HFFc6 (cell line): ENCODE measurements at regions not wholly inside any gene's neighbourhood (a gene's known extent, or its start where the extent isn't known, plus 50 kb on each side); places are given as distances from the start of the nearest gene placed in this dataset.

ENCODE experiments used
- DNase-seq: peaks from one replicate; pipeline ENCODE4 v3.0.0-alpha.2; 2018
- H3K27ac Mint-ChIP-seq: 2 replicates; pipeline ENCODE4 v1.8.0; 2020; ENCODE audit warnings: mild to moderate bottlenecking, mixed read lengths
- H3K27me3 Mint-ChIP-seq: 2 replicates; pipeline ENCODE4 v1.8.0; 2021; ENCODE audit warnings: mild to moderate bottlenecking, moderate library complexity, mixed read lengths; ENCODE audit not compliant: insufficient read depth
- H3K36me3 Mint-ChIP-seq: 2 replicates; pipeline ENCODE4 v1.8.0; 2021; ENCODE audit warnings: low read depth, mixed read lengths
- H3K4me1 Mint-ChIP-seq: 2 replicates; pipeline ENCODE4 v1.8.0; 2020; ENCODE audit warnings: low read depth, mixed read lengths
- H3K4me3 Mint-ChIP-seq: 2 replicates; pipeline ENCODE4 v1.8.0; 2020; ENCODE audit warnings: mild to moderate bottlenecking, moderate library complexity, mixed read lengths
- H3K9me3 Mint-ChIP-seq: 2 replicates; pipeline ENCODE4 v1.8.0; 2020; ENCODE audit warnings: mild to moderate bottlenecking, mixed read lengths
- CTCF ChIP-seq: fragments of 200-600 bp; sonication (generic); IDR thresholded peaks from 2 replicates; pipeline ENCODE4 v1.5.0; 2021; ENCODE audit warnings: antibody characterized with exemption, mild to moderate bottlenecking

DNA sequence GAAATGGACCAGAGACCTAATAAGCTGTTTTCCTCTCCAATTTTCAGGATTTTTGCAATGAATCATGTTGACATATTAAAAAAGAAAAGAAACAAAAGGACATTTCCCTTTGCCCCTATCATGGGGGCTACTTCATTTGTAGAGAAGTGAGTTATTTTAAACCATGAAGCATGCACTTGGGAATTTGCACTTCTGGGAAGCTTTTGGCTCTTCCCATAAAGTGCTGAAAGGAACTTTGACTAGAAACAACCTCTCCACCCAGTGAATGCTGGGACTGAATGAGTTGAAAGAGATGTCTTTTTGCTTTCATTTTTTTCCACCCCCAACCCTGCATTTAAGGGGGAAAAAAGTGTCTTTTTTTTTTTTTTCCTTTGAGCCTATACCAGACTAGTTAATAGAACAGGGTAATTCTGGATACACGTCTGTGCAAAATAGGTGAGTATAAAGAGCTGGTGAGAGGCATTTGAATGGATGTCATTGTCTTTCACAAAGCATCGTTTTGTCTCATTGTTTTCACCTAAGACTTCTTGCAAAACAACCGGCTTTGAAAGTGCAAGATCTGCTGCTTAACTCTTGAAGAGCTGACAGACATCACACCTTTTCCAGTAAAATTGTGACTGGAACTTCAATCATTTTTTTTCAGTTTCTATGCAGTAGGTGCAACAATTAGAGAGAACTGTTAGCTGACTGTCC is 138.7 kb upstream of the BACH2 start:
- Mint-ChIP-seq H3K27me3 (no peaks in the 10 kb centered on the region), H3K4me3 (no peak overlapping the region), H3K36me3 (no peaks in the 10 kb centered on the region), H3K9me3 (no peaks in the 10 kb centered on the region), H3K4me1 (no peaks in the 10 kb centered on the region), H3K27ac (no peak overlapping the region)
- no peak for TF ChIP-seq CTCF
- no peak for DNase-seq

- no peak overlapping the region for H3K4me3 Mint-ChIP-seq
- DNase-seq = no peak
- H3K27me3 Mint-ChIP-seq = no peaks in the 10 kb centered on the region
- TF ChIP-seq CTCF = no peak
- H3K36me3 Mint-ChIP-seq = no peaks in the 10 kb centered on the region
- H3K9me3 Mint-ChIP-seq = peaks cover 5% of the 10 kb centered on the region; the same call in 1 of the 2 replicates
- H3K4me1 Mint-ChIP-seq = no peaks in the 10 kb centered on the region
- H3K27ac Mint-ChIP-seq = no peak overlapping the region
Observed at GRCh38 chr6:90434094-90434493, 137.5 kb upstream of the BACH2 start.

GRCh38 chr6:90432937-90433336 is 136.3 kb upstream of the BACH2 start:
- Mint-ChIP-seq H3K4me3 (no peak overlapping the region), H3K9me3 (peaks cover 5% of the 10 kb centered on the region; the same call in 1 of the 2 replicates)

DNA sequence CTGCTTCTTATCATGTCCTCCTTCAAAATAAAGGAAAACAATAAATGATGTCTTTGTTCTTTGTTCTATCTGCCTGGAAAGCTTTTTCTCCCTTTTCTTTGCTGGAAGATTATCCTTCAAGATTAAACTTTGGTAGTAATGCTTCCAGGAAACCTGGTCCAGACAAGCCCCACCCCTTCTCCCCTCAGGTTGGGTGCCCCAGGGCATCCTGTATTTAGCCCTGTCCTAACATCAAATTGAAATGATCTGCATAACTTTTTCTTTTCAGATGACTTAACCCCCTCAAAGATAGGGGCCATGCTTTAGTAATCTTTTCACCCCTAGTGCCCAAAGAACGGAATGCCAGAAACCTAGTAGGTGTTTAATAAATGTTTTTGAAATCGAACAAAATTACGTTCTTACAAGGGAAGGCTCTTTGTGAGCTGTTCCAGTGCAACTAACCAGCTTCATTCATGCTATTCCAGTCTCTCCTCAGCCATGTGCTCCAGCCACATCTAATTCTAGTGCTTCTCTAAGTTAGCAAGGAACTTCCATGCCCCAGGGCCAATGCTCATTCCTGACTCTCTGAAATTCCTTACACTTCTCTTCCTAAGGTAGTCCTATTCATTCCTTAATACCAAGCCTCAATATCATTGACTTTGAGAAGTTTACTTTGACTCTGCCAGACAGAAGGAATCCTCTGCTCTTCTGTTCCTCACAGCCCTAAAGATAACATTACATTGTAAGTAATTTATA is 135.6 kb upstream of the BACH2 start:
- Mint-ChIP-seq H3K9me3 (peaks cover 5% of the 10 kb centered on the region; the same call in 1 of the 2 replicates), H3K27me3 (no peaks in the 10 kb centered on the region), H3K36me3 (no peaks in the 10 kb centered on the region), H3K4me3 (no peak overlapping the region), H3K27ac (no peak overlapping the region), H3K4me1 (no peaks in the 10 kb centered on the region)
- DNase-seq = no peak
- TF ChIP-seq CTCF = no peak

More at GRCh38 chr6:90432937-90433336, 136.3 kb upstream of the BACH2 start:
- no peaks in the 10 kb centered on the region for H3K4me1 Mint-ChIP-seq
- TF ChIP-seq CTCF = no peak
- no peaks in the 10 kb centered on the region for H3K27me3 Mint-ChIP-seq
- H3K36me3 Mint-ChIP-seq = no peaks in the 10 kb centered on the region
- DNase-seq = no peak
- no peak overlapping the region for H3K27ac Mint-ChIP-seq

DNA sequence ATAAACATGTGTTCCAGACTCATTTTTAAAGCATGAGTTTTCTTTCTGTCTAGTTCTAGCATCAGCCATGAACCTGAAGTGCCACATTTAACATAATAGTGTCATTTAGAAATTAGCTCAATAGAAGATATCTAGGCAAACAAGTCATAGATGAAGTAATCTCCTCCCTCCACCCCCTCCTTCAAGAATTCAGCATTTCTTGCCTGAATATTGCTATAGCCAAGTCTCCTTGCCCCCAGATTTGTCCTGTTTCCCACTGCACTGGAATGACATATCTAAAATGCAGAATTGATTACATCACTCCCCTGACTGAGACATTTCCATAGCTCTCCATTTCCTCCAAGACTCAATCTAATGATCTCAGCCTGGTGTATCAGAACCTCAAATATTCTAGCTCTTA is 134.9 kb upstream of the BACH2 start:
- DNase-seq = no peak
- H3K27ac Mint-ChIP-seq = no peak overlapping the region
- no peaks in the 10 kb centered on the region for H3K4me1 Mint-ChIP-seq
- TF ChIP-seq CTCF = no peak
- peaks cover 5% of the 10 kb centered on the region; the same call in 1 of the 2 replicates for H3K9me3 Mint-ChIP-seq
- no peak overlapping the region for H3K4me3 Mint-ChIP-seq
- H3K36me3 Mint-ChIP-seq = no peaks in the 10 kb centered on the region
- H3K27me3 Mint-ChIP-seq = peaks cover 2% of the 10 kb centered on the region; the same call in 1 of the 2 replicates
